NT2/D1 (cell line): ENCODE measurements at regions not wholly inside any gene's neighbourhood (a gene's known extent, or its start where the extent isn't known, plus 50 kb on each side); places are given as distances from the start of the nearest gene placed in this dataset.

ENCODE experiments used
- SUZ12 ChIP-seq: IDR thresholded peaks from 2 replicates; pipeline ENCODE4 v1.6.1; 2011; ENCODE audit not compliant: insufficient read length, insufficient read depth; ENCODE audit errors: extremely low read depth
- YY1 ChIP-seq: IDR thresholded peaks from 2 replicates; pipeline ENCODE4 v1.6.1; 2011; ENCODE audit not compliant: insufficient read length, insufficient read depth

GRCh38 chr3:112699436-112699978 is 58.6 kb upstream of the CCDC80 start:
- TF ChIP-seq YY1, result no peak
- no peak for TF ChIP-seq SUZ12
